Astrocyte of the hippocampus (primary cell): ENCODE measurements at regions not wholly inside any gene's neighbourhood (a gene's known extent, or its start where the extent isn't known, plus 50 kb on each side); places are given as distances from the start of the nearest gene placed in this dataset.

Experiments used
- DNase-seq: peaks from one replicate; pipeline ENCODE4 v3.0.0; 2011; ENCODE audit warnings: low read depth, low spot score

GRCh38 chr18:60663060-60663989 lies 290.8 kb upstream of the MC4R start:
- DNase-seq, result no peak

DNA sequence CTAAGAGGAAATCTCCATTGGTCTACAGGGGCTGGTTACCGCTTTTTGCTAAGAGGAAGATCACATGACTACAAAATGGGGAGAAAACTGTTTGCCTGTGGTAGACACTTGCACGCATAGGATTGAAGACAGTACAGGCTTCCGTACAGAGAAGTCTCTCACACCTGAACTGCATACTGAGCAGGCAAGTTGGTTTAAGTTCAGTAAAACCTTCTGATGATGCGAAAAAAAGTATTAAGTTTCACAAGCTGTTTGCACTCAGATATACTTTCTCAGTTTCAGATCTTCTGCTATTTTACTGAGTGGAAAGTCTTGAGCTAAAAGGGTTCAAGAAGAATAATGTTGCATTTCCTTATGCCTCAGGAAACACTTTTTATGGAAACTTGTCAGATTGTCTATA lies 292.2 kb upstream of the MC4R start:
- no peak for DNase-seq

- DNase-seq, result no peak
Measured at GRCh38 chr18:60667016-60667415, 294.4 kb upstream of the MC4R start.

DNA sequence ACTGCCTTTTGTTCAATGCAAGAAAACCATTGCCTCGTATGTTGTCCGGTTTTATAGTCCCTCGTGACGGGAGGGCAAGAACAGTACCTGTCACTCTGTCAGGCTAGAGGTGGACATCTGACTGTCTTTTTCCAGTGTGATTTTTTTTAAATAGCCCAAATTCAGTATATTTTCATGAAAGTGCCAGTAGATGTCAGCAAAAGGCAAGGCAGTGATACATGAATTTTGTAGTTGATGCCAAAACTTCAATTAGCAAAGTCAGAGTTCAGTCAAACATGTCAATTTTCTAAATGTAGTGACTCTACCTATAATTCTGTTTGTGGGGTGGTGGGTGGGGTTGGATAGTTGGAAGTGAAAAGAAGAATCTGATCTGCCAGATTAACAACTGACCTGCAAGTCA lies 296.0 kb upstream of the MC4R start:
- no peak for DNase-seq

- no peak for DNase-seq
Measured at GRCh38 chr18:60669938-60670337, 297.4 kb upstream of the MC4R start.

DNA sequence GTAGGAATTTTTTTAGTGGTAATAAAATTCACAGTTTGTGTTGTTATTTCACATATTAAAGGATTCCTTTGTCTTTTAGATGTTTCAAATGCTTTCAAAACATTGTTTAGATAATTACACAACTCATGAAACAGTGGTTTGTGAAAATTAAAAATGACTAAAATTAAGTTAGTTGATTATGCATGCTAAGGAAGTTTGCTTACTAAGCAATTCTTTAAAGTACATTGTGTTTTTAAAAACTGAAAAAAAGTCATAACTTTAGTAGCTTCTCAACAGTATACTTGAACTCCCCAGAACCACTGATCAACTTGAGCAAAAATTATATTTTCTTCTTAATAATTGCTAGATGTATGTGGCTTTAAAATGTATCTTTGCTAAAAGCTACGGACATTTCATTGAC lies 298.4 kb upstream of the MC4R start:
- no peak for DNase-seq

DNA sequence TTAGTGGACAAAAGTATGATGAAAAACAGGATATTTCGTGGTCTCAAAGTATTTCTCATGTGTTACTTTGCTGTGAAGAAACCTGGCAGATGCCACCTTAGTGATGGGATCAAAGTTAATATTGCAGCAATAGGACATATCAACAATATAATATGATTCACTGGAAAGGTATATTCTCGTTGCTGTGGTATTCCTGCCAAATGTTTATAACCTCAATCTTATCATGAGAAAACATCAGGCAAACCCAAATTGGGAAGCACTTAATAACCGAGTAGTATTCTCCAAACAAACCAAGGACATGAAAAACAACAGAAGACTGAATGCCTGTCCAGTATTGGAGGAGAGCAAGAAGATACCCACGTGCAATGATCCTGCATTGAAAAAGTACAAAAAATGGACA lies 302.6 kb upstream of the MC4R start:
- no peak for DNase-seq

DNA sequence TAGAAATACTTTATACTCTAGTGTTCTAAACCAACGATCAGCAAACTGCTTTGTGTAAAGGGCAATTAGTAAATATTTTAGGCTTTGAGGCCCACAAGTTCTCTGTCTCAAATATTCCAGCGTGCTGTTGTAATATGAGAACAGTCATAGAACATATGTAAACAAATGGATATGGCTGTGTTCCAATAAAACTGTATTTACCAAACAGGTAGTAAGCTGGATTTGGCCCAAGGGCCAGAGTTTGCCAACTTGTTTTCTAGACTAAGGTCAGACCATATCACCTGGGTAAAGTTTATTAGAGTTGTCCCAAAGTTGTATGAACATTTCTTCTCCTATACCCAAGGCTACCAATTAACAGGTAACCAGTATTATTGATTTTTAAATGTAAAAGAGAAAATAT lies 303.2 kb upstream of the MC4R start:
- DNase-seq, result no peak

GRCh38 chr18:60676815-60677214 lies 304.2 kb upstream of the MC4R start:
- no peak for DNase-seq

DNA sequence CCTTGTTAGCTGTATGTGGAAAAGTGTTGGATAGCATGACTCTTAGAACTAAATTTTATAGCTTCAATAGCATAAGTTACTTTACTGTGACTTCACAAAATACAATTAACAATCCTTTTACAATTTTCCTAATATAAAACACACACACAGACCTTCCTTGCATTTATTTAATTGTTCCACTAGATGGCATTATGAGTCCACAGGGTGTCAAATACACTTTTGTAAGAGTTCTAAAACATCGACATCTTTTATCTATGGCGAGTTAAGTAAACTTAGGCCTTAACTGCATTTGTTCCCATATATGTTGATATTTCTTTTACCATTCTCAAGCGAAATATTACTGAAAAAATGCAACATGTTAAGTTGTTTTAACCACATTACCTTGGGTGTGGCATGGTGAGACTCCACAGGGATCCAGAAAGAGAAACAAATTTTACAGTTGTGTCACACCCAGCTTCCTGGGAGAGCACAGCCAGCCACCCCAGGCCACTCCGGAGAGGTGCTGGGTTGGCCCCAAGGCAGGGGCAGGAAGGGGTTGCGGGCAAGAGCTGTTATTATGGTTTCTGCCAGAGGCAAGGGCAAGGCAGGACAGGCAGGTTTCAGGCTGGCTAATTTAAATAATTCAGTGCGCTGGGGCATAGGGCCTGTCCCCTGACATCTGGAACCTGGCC lies 312.4 kb upstream of the MC4R start:
- DNase-seq, result peak; percentile 40

DNA sequence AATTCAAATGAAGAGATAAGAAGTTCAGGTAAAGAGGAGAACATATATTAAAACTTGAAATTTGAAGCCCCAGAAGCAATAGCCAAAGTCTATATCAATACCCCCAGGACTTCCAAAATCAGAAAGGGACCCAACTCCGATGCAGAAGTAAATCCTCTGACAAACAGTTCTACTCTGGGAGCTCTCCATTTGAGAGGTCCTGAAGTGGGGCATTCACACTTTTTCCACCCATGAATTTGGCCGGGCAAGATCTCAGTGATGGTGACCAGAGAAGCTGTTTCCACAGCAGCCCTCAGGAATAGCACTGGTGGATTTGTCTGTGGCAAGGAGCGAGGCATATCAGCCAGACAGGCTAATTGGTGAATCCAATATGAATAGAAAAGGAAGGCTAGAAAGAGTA lies 313.6 kb upstream of the MC4R start:
- peak; percentile 18 for DNase-seq

GRCh38 chr18:60691061-60691460 lies 318.5 kb upstream of the MC4R start:
- DNase-seq, result no peak

GRCh38 chr18:60693426-60693825 lies 320.9 kb upstream of the MC4R start:
- DNase-seq, result peak; percentile 1

DNA sequence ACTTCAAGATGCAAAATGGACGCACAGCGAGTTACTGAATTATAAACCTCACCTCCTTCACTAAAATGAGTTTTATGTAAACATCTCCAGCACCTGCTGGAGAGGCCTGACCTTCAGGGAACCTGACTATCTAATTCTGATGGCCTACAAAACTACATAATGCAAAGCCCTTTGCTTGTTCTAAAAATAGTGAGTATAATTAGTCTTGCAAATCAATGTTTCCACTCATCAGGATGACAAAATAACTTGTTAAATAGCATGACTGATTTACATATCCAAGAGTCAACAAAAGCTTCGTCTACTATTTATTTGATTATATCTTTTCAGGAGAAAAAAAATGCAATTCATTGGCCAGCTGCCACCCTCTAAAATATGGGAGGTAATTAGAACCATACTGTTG lies 326.3 kb upstream of the MC4R start:
- no peak for DNase-seq

DNA sequence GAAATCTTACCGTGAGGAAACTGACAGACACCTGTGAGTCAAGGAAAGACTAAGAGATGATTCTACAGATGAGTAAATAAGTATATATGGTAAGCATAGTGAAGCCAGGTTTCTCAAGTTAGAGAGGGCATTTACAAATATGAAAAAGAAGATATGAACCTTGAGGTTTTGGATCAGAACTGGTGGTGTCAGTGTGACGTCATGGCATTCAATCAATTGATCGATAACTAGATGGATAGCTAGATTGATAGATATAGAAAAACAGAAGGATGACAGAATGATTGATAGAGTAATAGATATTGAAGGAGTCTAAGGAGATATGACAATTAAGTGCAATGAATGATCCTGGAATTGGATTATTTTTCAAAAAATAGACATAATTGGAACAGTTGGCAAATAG lies 350.2 kb upstream of the MC4R start:
- DNase-seq, result no peak

- DNase-seq, result no peak
Measured at GRCh38 chr18:60732143-60732542, 359.6 kb upstream of the MC4R start.

GRCh38 chr18:60739212-60739611 lies 366.6 kb upstream of the MC4R start:
- no peak for DNase-seq

DNA sequence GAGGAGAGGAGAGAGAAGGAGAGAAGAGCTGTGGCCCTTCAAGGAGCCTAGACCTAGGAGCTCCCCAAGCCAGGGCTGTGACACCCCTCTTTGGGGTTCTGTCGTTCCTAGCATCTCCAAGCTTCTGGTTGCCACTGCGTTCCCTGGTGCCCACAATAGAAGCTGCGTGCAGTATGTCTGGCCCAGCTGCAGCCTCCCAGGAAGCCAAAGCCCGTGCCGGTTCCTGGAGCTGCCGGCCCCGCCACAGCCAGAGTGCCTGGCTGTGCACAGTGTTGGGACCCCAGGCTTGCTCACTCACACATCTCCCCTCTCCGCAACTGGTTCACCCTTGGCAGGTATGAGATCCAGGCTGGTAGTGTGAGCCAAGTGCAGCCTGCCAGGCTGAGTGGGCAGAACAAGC lies 367.7 kb upstream of the MC4R start:
- no peak for DNase-seq

DNA sequence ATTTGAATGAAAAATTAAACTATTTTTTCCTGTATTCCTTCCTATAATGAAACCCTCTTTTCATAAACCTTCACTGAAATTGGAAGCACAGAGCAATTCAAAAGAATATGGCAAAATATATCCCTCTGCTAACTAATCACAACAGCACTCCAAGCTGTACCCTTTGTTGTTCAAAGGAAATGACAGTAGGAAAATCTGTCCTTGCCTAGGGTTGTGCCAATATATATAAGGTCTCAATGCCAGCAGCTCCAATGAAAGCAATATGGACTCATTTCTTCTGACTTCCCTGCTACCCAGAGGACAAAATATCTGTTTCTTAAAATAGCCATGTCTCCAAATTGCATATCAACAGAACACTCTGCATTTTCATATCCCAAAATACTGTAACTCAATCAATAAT lies 373.9 kb upstream of the MC4R start:
- DNase-seq, result no peak

- DNase-seq, result no peak
Measured at GRCh38 chr18:60746919-60747318, 374.3 kb upstream of the MC4R start.

DNA sequence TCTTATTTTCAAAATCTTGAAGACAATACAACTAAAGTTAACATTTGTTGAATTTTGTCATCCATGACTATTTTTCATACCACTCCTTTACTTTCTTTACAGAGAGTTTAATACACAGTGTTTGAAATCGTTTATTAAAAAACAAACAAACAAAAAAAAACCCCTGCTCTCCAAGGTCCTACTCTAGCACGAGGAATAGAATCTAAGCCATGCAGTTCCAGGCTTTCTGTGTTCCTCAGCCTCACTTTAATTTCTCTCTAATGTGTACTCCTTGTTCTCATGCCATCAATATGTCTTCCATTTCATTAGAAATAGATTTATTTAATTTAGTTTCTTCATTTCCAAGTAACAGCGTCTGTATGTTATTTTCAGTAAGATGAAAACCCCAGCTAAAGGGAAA lies 381.2 kb upstream of the MC4R start:
- DNase-seq, result no peak

DNA sequence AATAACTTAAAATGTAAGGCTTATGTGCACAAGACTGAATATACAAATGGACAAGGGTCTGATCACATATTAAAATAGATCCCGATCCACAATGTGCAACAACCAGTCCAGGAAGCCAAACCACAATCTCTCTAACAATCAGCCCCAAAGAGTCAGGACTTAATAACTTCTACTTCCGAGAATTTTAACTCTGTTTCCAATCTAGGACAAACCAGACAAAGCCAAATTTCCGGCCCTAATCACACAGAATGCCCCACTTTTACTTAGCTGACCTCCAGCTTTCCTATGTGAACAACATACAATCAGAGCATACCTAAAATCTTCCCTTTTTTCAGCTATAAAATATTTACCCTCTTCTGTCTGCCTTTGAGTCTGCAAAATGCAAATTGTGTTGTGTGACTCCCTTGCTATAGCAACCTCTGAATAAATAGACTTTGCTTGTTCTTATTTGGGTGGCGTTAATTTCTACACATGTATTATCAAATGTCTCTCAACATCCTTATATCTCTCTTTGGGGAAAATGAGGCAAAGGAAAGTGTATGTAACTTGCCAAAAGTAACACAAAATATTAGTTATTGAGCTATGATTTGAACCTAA lies 381.9 kb upstream of the MC4R start:
- no peak for DNase-seq

GRCh38 chr18:60755134-60755533 lies 382.6 kb upstream of the MC4R start:
- DNase-seq, result no peak
